SK-N-SH treated with all-trans-retinoic acid at 6 μM for 48 hours (cell line): ENCODE measurements at regions not wholly inside any gene's neighbourhood (a gene's known extent, or its start where the extent isn't known, plus 50 kb on each side); places are given as distances from the start of the nearest gene placed in this dataset.

Experiments used
- ATAC-seq: fragments of 200-7000 bp; cut with Tn5 transposase; 3 replicates; pipeline ENCODE4 v1.9.1; 2020; ENCODE audit warnings: mild to moderate bottlenecking, moderate library complexity
- ARNTL ChIP-seq: fragments of 450-650 bp; formaldehyde crosslinking; IDR thresholded peaks from 2 replicates; pipeline ENCODE4 v1.5.0; 2020; ENCODE audit warnings: low read depth, mild to moderate bottlenecking, moderate library complexity, borderline replicate concordance
- BACH2 ChIP-seq: fragments of 250-450 bp; sonication (Bioruptor Pico); IDR thresholded peaks from 2 replicates; pipeline ENCODE4 v1.9.0; 2021; ENCODE audit warnings: mild to moderate bottlenecking, borderline replicate concordance
- CREB5 ChIP-seq: fragments of 250-450 bp; sonication (Bioruptor Pico); IDR thresholded peaks from 2 replicates; pipeline ENCODE4 v1.5.1; 2020; ENCODE audit warnings: low read depth, mild to moderate bottlenecking, moderate library complexity
- CSDC2 ChIP-seq: fragments of 250-450 bp; sonication (Bioruptor Pico); IDR thresholded peaks from 2 replicates; pipeline ENCODE4 v1.5.0; 2020; ENCODE audit warnings: mild to moderate bottlenecking, moderate library complexity
- CSRNP3 ChIP-seq: fragments of 250-450 bp; sonication (Bioruptor Pico); IDR thresholded peaks from 2 replicates; pipeline ENCODE4 v1.5.1; 2021; ENCODE audit warnings: mild to moderate bottlenecking, moderate library complexity
- ESRRG ChIP-seq: fragments of 250-450 bp; sonication (Bioruptor Pico); IDR thresholded peaks from 2 replicates; pipeline ENCODE4 v1.6.1; 2021; ENCODE audit warnings: mild to moderate bottlenecking
- GLIS3 ChIP-seq: fragments of 250-450 bp; sonication (Bioruptor Pico); IDR thresholded peaks from 2 replicates; pipeline ENCODE4 v1.5.0; 2020; ENCODE audit warnings: mild to moderate bottlenecking, moderate library complexity
- ISL1 ChIP-seq: fragments of 250-450 bp; sonication (Bioruptor Pico); IDR thresholded peaks from 2 replicates; pipeline ENCODE4 v2.1.2; 2022; ENCODE audit warnings: mild to moderate bottlenecking, moderate library complexity
- OSR1 ChIP-seq: fragments of 250-450 bp; sonication (Bioruptor Pico); IDR thresholded peaks from 2 replicates; pipeline ENCODE4 v1.8.0; 2022; ENCODE audit warnings: moderate library complexity, mild to moderate bottlenecking, inconsistent platforms
- PATZ1 ChIP-seq: fragments of 250-450 bp; sonication (Bioruptor Pico); IDR thresholded peaks from 2 replicates; pipeline ENCODE4 v1.8.0; 2020; ENCODE audit warnings: mild to moderate bottlenecking, moderate library complexity, borderline replicate concordance
- POU6F1 ChIP-seq: fragments of 250-450 bp; sonication (Bioruptor Pico); IDR thresholded peaks from 2 replicates; pipeline ENCODE4 v1.8.0; 2021; ENCODE audit warnings: low read depth, mild to moderate bottlenecking, moderate library complexity, borderline replicate concordance
- RARB ChIP-seq: fragments of 250-450 bp; sonication (Bioruptor Pico); IDR thresholded peaks from 2 replicates; pipeline ENCODE4 v1.8.0; 2021; ENCODE audit warnings: mild to moderate bottlenecking, moderate library complexity
- SNAI2 ChIP-seq: fragments of 250-450 bp; sonication (Bioruptor Pico); IDR thresholded peaks from 2 replicates; pipeline ENCODE4 v1.5.0; 2020; ENCODE audit warnings: mild to moderate bottlenecking, moderate library complexity
- TCF4 ChIP-seq: fragments of 250-450 bp; sonication (Bioruptor Pico); IDR thresholded peaks from 2 replicates; pipeline ENCODE4 v1.8.0; 2021; ENCODE audit warnings: mild to moderate bottlenecking, moderate library complexity, borderline replicate concordance
- TOX ChIP-seq: fragments of 250-450 bp; sonication (Bioruptor Pico); IDR thresholded peaks from 2 replicates; pipeline ENCODE4 v1.8.0; 2021; ENCODE audit warnings: mild to moderate bottlenecking, moderate library complexity, borderline replicate concordance
- TSHZ2 ChIP-seq: fragments of 250-450 bp; sonication (Bioruptor Pico); IDR thresholded peaks from 2 replicates; pipeline ENCODE4 v1.5.0; 2020; ENCODE audit warnings: mild to moderate bottlenecking, moderate library complexity
- ZC3H10 ChIP-seq: fragments of 250-450 bp; sonication (Bioruptor Pico); IDR thresholded peaks from 2 replicates; pipeline ENCODE4 v1.5.1; 2021; ENCODE audit warnings: mild to moderate bottlenecking, moderate library complexity
- ZFP3 ChIP-seq: fragments of 250-450 bp; sonication (Bioruptor Pico); IDR thresholded peaks from 2 replicates; pipeline ENCODE4 v1.5.0; 2020; ENCODE audit warnings: mild to moderate bottlenecking, moderate library complexity
- ZFP30 ChIP-seq: fragments of 450-650 bp; formaldehyde crosslinking; IDR thresholded peaks from 2 replicates; pipeline ENCODE4 v1.5.0; 2022; ENCODE audit warnings: mild to moderate bottlenecking, moderate library complexity
- ZNF565 ChIP-seq: fragments of 450-650 bp; formaldehyde crosslinking; conservative IDR thresholded peaks from 2 replicates; pipeline ENCODE4 v1.5.0; 2020; ENCODE audit warnings: low read depth, mild to moderate bottlenecking, moderate library complexity
- ZNF70 ChIP-seq: fragments of 450-650 bp; formaldehyde crosslinking; IDR thresholded peaks from 2 replicates; pipeline ENCODE4 v1.5.0; 2020; ENCODE audit warnings: mild to moderate bottlenecking, moderate library complexity
- ZNF8 ChIP-seq: fragments of 450-650 bp; formaldehyde crosslinking; IDR thresholded peaks from 2 replicates; pipeline ENCODE4 v1.5.0; 2020; ENCODE audit warnings: mild to moderate bottlenecking, moderate library complexity

- no peak for TF ChIP-seq CREB5
- no peak for TF ChIP-seq ZFP30
- TF ChIP-seq ARNTL (CRISPR knock-in tag) = no peak
These were observed 97.4 kb upstream of the LRATD1 start (continued) for GRCh38 chr2:14535156-14535555.

- ATAC-seq = no peak
- TF ChIP-seq GLIS3 (no peak), ESRRG (CRISPR knock-in tag) (no peak), BACH2 (CRISPR knock-in tag) (no peak), TCF4 (CRISPR knock-in tag) (no peak), OSR1 (CRISPR knock-in tag) (no peak), ARNTL (CRISPR knock-in tag) (no peak), CREB5 (no peak), TOX (no peak), ZFP30 (no peak), RARB (no peak), PATZ1 (no peak), ZFP3 (CRISPR knock-in tag) (no peak)
These were observed 95.5 kb upstream of the LRATD1 start for GRCh38 chr2:14536976-14537375.

GRCh38 chr2:14540015-14540414, 92.5 kb upstream of the LRATD1 start:
- no peak for ATAC-seq
- TF ChIP-seq GLIS3 (no peak), ZFP3 (CRISPR knock-in tag) (no peak), ISL1 (CRISPR knock-in tag) (no peak), CSDC2 (CRISPR knock-in tag) (no peak), CSRNP3 (CRISPR knock-in tag) (no peak), ZNF8 (CRISPR knock-in tag) (no peak), OSR1 (CRISPR knock-in tag) (no peak)

- ATAC-seq = no peak
- TF ChIP-seq RARB = no peak
- no peak for TF ChIP-seq OSR1 (CRISPR knock-in tag)
- TF ChIP-seq ARNTL (CRISPR knock-in tag) = no peak
These were observed 89.2 kb upstream of the LRATD1 start for GRCh38 chr2:14543284-14543683.

- no peak for ATAC-seq
- no peak for TF ChIP-seq ARNTL (CRISPR knock-in tag)
These were observed 88.3 kb upstream of the LRATD1 start for GRCh38 chr2:14544247-14544646.

- no peak for ATAC-seq
- TF ChIP-seq SNAI2 (CRISPR knock-in tag) = no peak
- no peak for TF ChIP-seq PATZ1
- no peak for TF ChIP-seq TCF4 (CRISPR knock-in tag)
- TF ChIP-seq ZC3H10 (CRISPR knock-in tag) = no peak
- TF ChIP-seq TSHZ2 = no peak
- no peak for TF ChIP-seq POU6F1 (CRISPR knock-in tag)
- TF ChIP-seq ZFP30 = no peak
- no peak for TF ChIP-seq GLIS3
- no peak for TF ChIP-seq ZNF565 (CRISPR knock-in tag)
- TF ChIP-seq BACH2 (CRISPR knock-in tag) = no peak
- TF ChIP-seq OSR1 (CRISPR knock-in tag) = no peak
- no peak for TF ChIP-seq ZNF70 (CRISPR knock-in tag)
These were observed 84.7 kb upstream of the LRATD1 start for GRCh38 chr2:14547830-14548229.
